Suppressor macrophage treated with lipopolysaccharide for 4 hours (primary cell): ENCODE measurements at regions not wholly inside any gene's neighbourhood (a gene's known extent, or its start where the extent isn't known, plus 50 kb on each side); places are given as distances from the start of the nearest gene placed in this dataset.

Source experiments
- DNase-seq: peaks from one replicate; pipeline ENCODE4 v3.0.0-alpha.2; 2020

- no peak for DNase-seq
Measured at GRCh38 chr1:9419369-9420041, 119.8 kb upstream of the SLC25A33 start.

- DNase-seq, result no peak
Measured at GRCh38 chr1:9420835-9421532, 118.3 kb upstream of the SLC25A33 start.

- DNase-seq, result no peak
Measured at GRCh38 chr1:9421533-9421873, 117.8 kb upstream of the SLC25A33 start.

GRCh38 chr1:9422321-9422720 is 116.9 kb upstream of the SLC25A33 start:
- DNase-seq, result no peak

GRCh38 chr1:9422911-9423505 is 116.3 kb upstream of the SLC25A33 start:
- no peak for DNase-seq

GRCh38 chr1:9424261-9424660 is 115.0 kb upstream of the SLC25A33 start:
- DNase-seq, result no peak

- no peak for DNase-seq
Measured at GRCh38 chr1:9425859-9426258, 113.4 kb upstream of the SLC25A33 start.

- peak; percentile 22 for DNase-seq
Measured at GRCh38 chr1:9426291-9426711, 113.0 kb upstream of the SLC25A33 start.

GRCh38 chr1:9427388-9427787 is 111.9 kb upstream of the SLC25A33 start:
- no peak for DNase-seq

GRCh38 chr1:9428601-9429341 is 110.5 kb upstream of the SLC25A33 start:
- peak; percentile 98 for DNase-seq

GRCh38 chr1:9429342-9429711 is 109.9 kb upstream of the SLC25A33 start:
- DNase-seq, result no peak

- DNase-seq, result no peak
Measured at GRCh38 chr1:9434247-9435152, 104.8 kb upstream of the SLC25A33 start.

GRCh38 chr1:9435153-9435636 is 104.1 kb upstream of the SLC25A33 start:
- DNase-seq, result no peak

- DNase-seq, result no peak
Measured at GRCh38 chr1:9435854-9436640, 103.2 kb upstream of the SLC25A33 start.

GRCh38 chr1:9437961-9438430 is 101.3 kb upstream of the SLC25A33 start:
- no peak for DNase-seq

GRCh38 chr1:9438431-9439073 is 100.7 kb upstream of the SLC25A33 start:
- DNase-seq, result peak; percentile 65

GRCh38 chr1:9439074-9439761 is 100.0 kb upstream of the SLC25A33 start:
- DNase-seq, result peak; percentile 50

GRCh38 chr1:9440261-9440660 is 99.0 kb upstream of the SLC25A33 start:
- DNase-seq, result no peak

- DNase-seq, result no peak
Measured at GRCh38 chr1:9440763-9441194, 98.5 kb upstream of the SLC25A33 start.

- no peak for DNase-seq
Measured at GRCh38 chr1:9441451-9442133, 97.7 kb upstream of the SLC25A33 start.
